C1 segment of cervical spinal cord (tissue), 14 donors: ENCODE measurements at regions not wholly inside any gene's neighbourhood (a gene's known extent, or its start where the extent isn't known, plus 50 kb on each side); places are given as distances from the start of the nearest gene placed in this dataset.

Source experiments
- DNase-seq, 14 donors: peaks; one replicate each; lab custom pipeline; 2025; lab: John Stamatoyannopoulos, UW

GRCh38 chr7:25500393-25500921 lies 272.2 kb upstream of the NPVF start:
- DNase-seq: no peak

- no peak for DNase-seq
These were observed 275.0 kb upstream of the NPVF start for GRCh38 chr7:25503306-25503705.

- no peak for DNase-seq
These were observed 283.9 kb upstream of the NPVF start for GRCh38 chr7:25512061-25512687.

- no peak for DNase-seq
These were observed 287.5 kb upstream of the NPVF start for GRCh38 chr7:25515633-25516275.

GRCh38 chr7:25517906-25518305 lies 289.6 kb upstream of the NPVF start:
- DNase-seq: no peak

- no peak for DNase-seq
These were observed 291.7 kb upstream of the NPVF start for GRCh38 chr7:25520017-25520416.

GRCh38 chr7:25520516-25520915 lies 292.2 kb upstream of the NPVF start:
- DNase-seq: no peak

- no peak for DNase-seq
These were observed 292.9 kb upstream of the NPVF start for GRCh38 chr7:25521236-25521635.

- no peak for DNase-seq
These were observed 294.4 kb upstream of the NPVF start for GRCh38 chr7:25522727-25523126.

GRCh38 chr7:25527665-25528170 lies 299.4 kb upstream of the NPVF start:
- DNase-seq: no peak

GRCh38 chr7:25529320-25529719 lies 301.0 kb upstream of the NPVF start:
- DNase-seq: no peak

GRCh38 chr7:25536851-25537250 lies 308.6 kb upstream of the NPVF start:
- no peak for DNase-seq

GRCh38 chr7:25537662-25538375 lies 309.5 kb upstream of the NPVF start:
- DNase-seq: no peak

- DNase-seq: no peak
These were observed 313.0 kb upstream of the NPVF start for GRCh38 chr7:25541094-25541821.

GRCh38 chr7:25541877-25542276 lies 313.6 kb upstream of the NPVF start:
- DNase-seq: no peak

GRCh38 chr7:25543210-25543609 lies 314.9 kb upstream of the NPVF start:
- no peak for DNase-seq

GRCh38 chr7:25543798-25544197 lies 315.5 kb upstream of the NPVF start:
- DNase-seq: no peak

- DNase-seq: no peak
These were observed 316.0 kb upstream of the NPVF start for GRCh38 chr7:25544254-25544653.

GRCh38 chr7:25545124-25546008 lies 317.1 kb upstream of the NPVF start:
- no peak for DNase-seq

GRCh38 chr7:25546306-25546705 lies 318.0 kb upstream of the NPVF start:
- DNase-seq: no peak
